ENCODE measurements at regions not wholly inside any gene's neighbourhood (a gene's known extent, or its start where the extent isn't known, plus 50 kb on each side); places are given as distances from the start of the nearest gene placed in this dataset.
"Not testable (repeated sequence)": the region's sequence is repeated elsewhere in the genome, so short reads cannot be mapped to it uniquely, and the experiment has no call there.

- no peak overlapping the region for H3K4me3 ChIP-seq
- no peaks in the 10 kb centered on the region for H3K9me3 ChIP-seq
- H3K4me2 ChIP-seq = no peak overlapping the region
- no peaks in the 10 kb centered on the region for H3K27me3 ChIP-seq
- no peak overlapping the region for H3K27ac ChIP-seq
- no peak for TF ChIP-seq Cebpa-rat (IDR thresholded peaks at IDR 0.05)
- no peaks in the 10 kb centered on the region for H3K4me1 ChIP-seq
- H4K20me1 ChIP-seq = no peaks in the 10 kb centered on the region
- H3K36me3 ChIP-seq = no peaks in the 10 kb centered on the region
- no peak overlapping the region for H3K9ac ChIP-seq
These were observed 473.5 kb upstream of the MGAT4C start for GRCh38 chr12:86729739-86730138.

- TF ChIP-seq Cebpa-rat (IDR thresholded peaks at IDR 0.05) = no peak
- H3K4me2 ChIP-seq = no peak overlapping the region
These were observed 471.0 kb upstream of the MGAT4C start for GRCh38 chr12:86727160-86727559.

DNA sequence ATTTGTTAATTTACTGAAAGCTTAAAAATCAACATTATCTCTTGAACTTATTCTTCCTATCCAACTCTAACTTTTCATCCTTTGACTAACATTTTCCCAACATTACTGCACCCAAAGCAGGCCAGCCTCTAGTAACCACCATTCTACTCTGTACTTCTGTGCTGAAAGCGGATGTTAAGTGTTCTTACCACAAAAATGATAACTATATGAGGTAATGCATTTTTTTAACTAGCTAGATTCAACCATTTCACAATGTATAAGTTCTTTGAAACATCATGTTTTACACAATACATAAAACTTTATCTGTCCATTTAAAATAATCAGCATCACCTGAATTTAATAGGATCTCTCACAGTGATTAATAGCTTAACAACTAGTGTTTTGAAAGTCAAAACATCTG lies 468.5 kb upstream of the MGAT4C start:
- Histone ChIP-seq H3K36me3 (no peaks in the 10 kb centered on the region), H3K9ac (no peak overlapping the region), H4K20me1 (no peaks in the 10 kb centered on the region), H3K27ac (no peak overlapping the region), H3K4me3 (no peak overlapping the region), H3K4me1 (no peaks in the 10 kb centered on the region), H3K9me3 (no peaks in the 10 kb centered on the region), H3K27me3 (no peaks in the 10 kb centered on the region), H3K4me2 (no peak overlapping the region)
- no peak for TF ChIP-seq Cebpa-rat (IDR thresholded peaks at IDR 0.05)

More at GRCh38 chr12:86727160-86727559, 471.0 kb upstream of the MGAT4C start:
- H3K27me3 ChIP-seq = no peaks in the 10 kb centered on the region
- H3K4me1 ChIP-seq = no peaks in the 10 kb centered on the region
- no peaks in the 10 kb centered on the region for H3K9me3 ChIP-seq
- H3K27ac ChIP-seq = no peak overlapping the region
- H3K36me3 ChIP-seq = no peaks in the 10 kb centered on the region
- H3K4me3 ChIP-seq = no peak overlapping the region
- H3K9ac ChIP-seq = no peak overlapping the region
- no peaks in the 10 kb centered on the region for H4K20me1 ChIP-seq

GRCh38 chr12:86723326-86723725 lies 467.1 kb upstream of the MGAT4C start:
- Histone ChIP-seq H3K36me3 (no peaks in the 10 kb centered on the region), H3K27ac (no peak overlapping the region), H4K20me1 (no peaks in the 10 kb centered on the region), H3K27me3 (no peaks in the 10 kb centered on the region), H3K4me3 (no peak overlapping the region), H3K9ac (no peak overlapping the region), H3K9me3 (no peaks in the 10 kb centered on the region), H3K4me1 (no peaks in the 10 kb centered on the region), H3K4me2 (no peak overlapping the region)
- no peak for TF ChIP-seq Cebpa-rat (IDR thresholded peaks at IDR 0.05)

GRCh38 chr12:86721713-86722397 lies 465.7 kb upstream of the MGAT4C start:
- Histone ChIP-seq H4K20me1 (no peaks in the 10 kb centered on the region), H3K27me3 (no peaks in the 10 kb centered on the region), H3K4me1 (no peaks in the 10 kb centered on the region), H3K9ac (no peak overlapping the region), H3K9me3 (no peaks in the 10 kb centered on the region), H3K4me3 (no peak overlapping the region), H3K4me2 (no peak overlapping the region), H3K27ac (no peak overlapping the region), H3K36me3 (no peaks in the 10 kb centered on the region)
- no peak for TF ChIP-seq Cebpa-rat (IDR thresholded peaks at IDR 0.05)

- Histone ChIP-seq H3K9me3 (no peaks in the 10 kb centered on the region), H3K27ac (no peak overlapping the region), H3K4me3 (no peak overlapping the region)
These were observed 463.2 kb upstream of the MGAT4C start for GRCh38 chr12:86719381-86719780.

GRCh38 chr12:86713121-86713520 lies 456.9 kb upstream of the MGAT4C start:
- H3K36me3 ChIP-seq = no peaks in the 10 kb centered on the region
- no peaks in the 10 kb centered on the region for H3K27me3 ChIP-seq
- no peaks in the 10 kb centered on the region for H3K4me1 ChIP-seq
- H3K9me3 ChIP-seq = peaks cover 11% of the 10 kb centered on the region
- no peaks in the 10 kb centered on the region for H4K20me1 ChIP-seq
- H3K27ac ChIP-seq = no peak overlapping the region
- TF ChIP-seq Cebpa-rat (IDR thresholded peaks at IDR 0.05) = no peak
- no peak overlapping the region for H3K4me2 ChIP-seq
- H3K9ac ChIP-seq = no peak overlapping the region
- no peak overlapping the region for H3K4me3 ChIP-seq

More at GRCh38 chr12:86719381-86719780, 463.2 kb upstream of the MGAT4C start:
- Histone ChIP-seq H3K4me2 (no peak overlapping the region), H4K20me1 (no peaks in the 10 kb centered on the region), H3K36me3 (no peaks in the 10 kb centered on the region), H3K9ac (no peak overlapping the region), H3K4me1 (no peaks in the 10 kb centered on the region), H3K27me3 (no peaks in the 10 kb centered on the region)
- TF ChIP-seq Cebpa-rat (IDR thresholded peaks at IDR 0.05) = no peak

- H3K9me3 ChIP-seq = peaks cover 17% of the 10 kb centered on the region
- H3K27ac ChIP-seq = no peak overlapping the region
- no peaks in the 10 kb centered on the region for H3K36me3 ChIP-seq
- H3K4me3 ChIP-seq = no peak overlapping the region
- no peak overlapping the region for H3K9ac ChIP-seq
- TF ChIP-seq Cebpa-rat (IDR thresholded peaks at IDR 0.05) = no peak
- H3K27me3 ChIP-seq = no peaks in the 10 kb centered on the region
- no peak overlapping the region for H3K4me2 ChIP-seq
- no peaks in the 10 kb centered on the region for H3K4me1 ChIP-seq
- H4K20me1 ChIP-seq = no peaks in the 10 kb centered on the region
These were observed 456.2 kb upstream of the MGAT4C start for GRCh38 chr12:86712425-86712843.

DNA sequence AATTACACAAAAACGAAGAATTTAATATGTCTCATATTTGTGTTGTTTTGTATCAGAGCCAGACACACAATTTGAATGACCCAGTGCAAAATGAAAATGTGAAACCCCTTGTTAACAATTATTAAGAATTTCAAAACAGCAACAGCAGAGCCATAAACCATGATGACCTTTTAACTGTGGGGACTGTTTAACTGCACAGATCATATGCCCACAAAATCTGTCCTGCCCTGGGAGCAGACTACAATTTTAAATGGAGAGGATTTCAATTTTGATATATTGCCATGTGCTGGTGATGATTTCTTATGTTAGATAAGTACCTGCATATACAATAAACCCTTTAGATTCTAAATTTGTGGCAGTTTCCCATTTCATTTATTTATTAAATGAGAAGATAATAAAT lies 455.5 kb upstream of the MGAT4C start:
- Histone ChIP-seq H3K4me2 (no peak overlapping the region), H3K9ac (no peak overlapping the region), H3K4me1 (no peaks in the 10 kb centered on the region), H3K4me3 (no peak overlapping the region), H3K9me3 (peaks cover 24% of the 10 kb centered on the region), H3K27me3 (no peaks in the 10 kb centered on the region), H4K20me1 (no peaks in the 10 kb centered on the region), H3K27ac (no peak overlapping the region), H3K36me3 (no peaks in the 10 kb centered on the region)
- TF ChIP-seq Cebpa-rat (IDR thresholded peaks at IDR 0.05) = no peak

DNA sequence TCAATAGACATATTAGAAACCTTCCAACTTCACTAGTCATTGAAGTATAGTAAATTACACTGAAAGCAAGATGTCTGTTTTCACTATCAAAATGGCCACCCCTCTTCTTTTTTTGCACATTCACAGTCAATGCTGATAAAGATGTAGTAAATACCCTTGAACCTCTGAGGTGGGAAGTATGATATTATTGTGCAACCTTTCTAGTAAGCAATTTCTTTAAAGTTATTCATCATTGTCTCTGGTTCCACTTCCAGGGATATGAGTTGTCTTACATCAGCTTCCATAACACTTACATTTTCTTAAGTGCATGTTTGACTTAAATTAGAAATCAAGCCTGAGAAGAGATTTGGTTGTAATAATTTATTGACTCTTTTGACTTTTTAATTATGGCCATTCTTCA lies 453.9 kb upstream of the MGAT4C start:
- TF ChIP-seq Cebpa-rat (IDR thresholded peaks at IDR 0.05) = no peak
- Histone ChIP-seq H4K20me1 (no peaks in the 10 kb centered on the region), H3K9ac (no peak overlapping the region), H3K27ac (no peak overlapping the region), H3K36me3 (no peaks in the 10 kb centered on the region), H3K9me3 (peaks cover 28% of the 10 kb centered on the region), H3K4me3 (no peak overlapping the region), H3K4me1 (no peaks in the 10 kb centered on the region), H3K27me3 (no peaks in the 10 kb centered on the region), H3K4me2 (no peak overlapping the region)

- H3K4me1 ChIP-seq, H3K36me3 ChIP-seq, H4K20me1 ChIP-seq, H3K27me3 ChIP-seq, H3K4me3 ChIP-seq, H3K4me2 ChIP-seq, H3K9ac ChIP-seq, H3K27ac ChIP-seq: not testable (repeated sequence)
- H3K9me3 ChIP-seq = peaks cover 28% of the 10 kb centered on the region
These were observed 452.8 kb upstream of the MGAT4C start for GRCh38 chr12:86709017-86709416.
